ENCODE measurements at regions not wholly inside any gene's neighbourhood (a gene's known extent, or its start where the extent isn't known, plus 50 kb on each side); places are given as distances from the start of the nearest gene placed in this dataset.

Small RNA genes lying in the stretch of these regions (small RNA-seq; reads per million reads assigned to genes)
- gene AC103996.1 (0 reads per million in 7 experiments), gene AC112693.2 (0 reads per million in 7 experiments)

All from SK-N-SH (cell line).